Posterior cingulate gyrus (tissue), 11 donors: ENCODE measurements at regions not wholly inside any gene's neighbourhood (a gene's known extent, or its start where the extent isn't known, plus 50 kb on each side); places are given as distances from the start of the nearest gene placed in this dataset.
"Not testable (repeated sequence)": the region's sequence is repeated elsewhere in the genome, so short reads cannot be mapped to it uniquely, and the experiment has no call there.

Experiments
- DNase-seq, 10 donors: peaks; one replicate each; pipeline versions ENCODE4 v3.0.0 to v3.0.0-alpha.2; 2020 to 2021; ENCODE audit warnings: mixed read lengths in 3 of 10
- intact Hi-C: fragments of 100-400 bp; cut with DNase I; formaldehyde crosslinking; loops from one replicate; pipeline ENCODE4 v1.15.1; 2023

GRCh38 chrX:40420899-40421729 lies 159.7 kb upstream of the ATP6AP2 start:
- peak in 9 of 10 donors; percentile 49 to 96 (median 65) for DNase-seq
- intact Hi-C loops, result loop anchor here (5.0 kb wide), 1 partner anchor 36 kb away; no protein-coding TSS in a partner anchor

GRCh38 chrX:40418813-40419195 lies 162.0 kb upstream of the ATP6AP2 start:
- DNase-seq, result no peak
- intact Hi-C loops, result no loop called here

- intact Hi-C loops, result no loop called here
- DNase-seq, result peak in 1 of 10 donors; percentile 10
Measured at GRCh38 chrX:40418146-40418812, 162.5 kb upstream of the ATP6AP2 start.

GRCh38 chrX:40415675-40416074 lies 165.1 kb upstream of the ATP6AP2 start:
- intact Hi-C loops, result no loop called here
- no peak for DNase-seq

GRCh38 chrX:40414335-40414734 lies 166.4 kb upstream of the ATP6AP2 start:
- no peak for DNase-seq
- intact Hi-C loops, result no loop called here

GRCh38 chrX:40411340-40412111 lies 169.2 kb upstream of the ATP6AP2 start:
- intact Hi-C loops, result no loop called here
- DNase-seq, result no peak

GRCh38 chrX:40410859-40411258 lies 169.9 kb upstream of the ATP6AP2 start:
- intact Hi-C loops, result no loop called here

GRCh38 chrX:40406330-40406859 lies 174.4 kb upstream of the ATP6AP2 start:
- intact Hi-C loops, result no loop called here
- DNase-seq, result no peak

More at GRCh38 chrX:40410859-40411258, 169.9 kb upstream of the ATP6AP2 start:
- no peak for DNase-seq

GRCh38 chrX:40405399-40405798 lies 175.4 kb upstream of the ATP6AP2 start:
- intact Hi-C loops, result no loop called here
- DNase-seq, result no peak

GRCh38 chrX:40403757-40404156 lies 177.0 kb upstream of the ATP6AP2 start:
- DNase-seq, result no peak
- intact Hi-C loops, result no loop called here

- DNase-seq, result peak in 2 of 10 donors; percentile 8 to 18
- intact Hi-C loops, result no loop called here
Measured at GRCh38 chrX:40402831-40403533, 177.8 kb upstream of the ATP6AP2 start.

- intact Hi-C loops, result no loop called here
- no peak for DNase-seq
Measured at GRCh38 chrX:40395102-40395501, 185.7 kb upstream of the ATP6AP2 start.

GRCh38 chrX:40394302-40394701 lies 186.5 kb upstream of the ATP6AP2 start:
- intact Hi-C loops, result no loop called here
- no peak for DNase-seq

- intact Hi-C loops, result no loop called here
- DNase-seq, result no peak
Measured at GRCh38 chrX:40392599-40392998, 188.2 kb upstream of the ATP6AP2 start.

GRCh38 chrX:40391662-40392061 lies 189.1 kb upstream of the ATP6AP2 start:
- intact Hi-C loops, result no loop called here
- no peak for DNase-seq

- no peak for DNase-seq
- intact Hi-C loops, result no loop called here
Measured at GRCh38 chrX:40389555-40389954, 191.2 kb upstream of the ATP6AP2 start.

GRCh38 chrX:40388441-40388840 lies 192.3 kb upstream of the ATP6AP2 start:
- DNase-seq, result no peak
- intact Hi-C loops, result no loop called here

GRCh38 chrX:40387869-40388268 lies 192.9 kb upstream of the ATP6AP2 start:
- intact Hi-C loops, DNase-seq: not testable (repeated sequence)

GRCh38 chrX:40387311-40387710 lies 193.5 kb upstream of the ATP6AP2 start:
- DNase-seq, intact Hi-C loops: not testable (repeated sequence)

- DNase-seq, result no peak
- intact Hi-C loops, result no loop called here
Measured at GRCh38 chrX:40385682-40386081, 195.1 kb upstream of the ATP6AP2 start.
